GM21360 (cell line): ENCODE measurements at regions not wholly inside any gene's neighbourhood (a gene's known extent, or its start where the extent isn't known, plus 50 kb on each side); places are given as distances from the start of the nearest gene placed in this dataset.
A peak's percentile ranks its signal among the peaks of the same experiment; 100 is the strongest.

Experiments used
- ATAC-seq: cut with Tn5 transposase; IDR thresholded peaks from one replicate; pipeline ENCODE4 v1.9.1; 2021; ENCODE audit warnings: mild to moderate bottlenecking, moderate library complexity; ENCODE audit not compliant: unreplicated experiment

DNA sequence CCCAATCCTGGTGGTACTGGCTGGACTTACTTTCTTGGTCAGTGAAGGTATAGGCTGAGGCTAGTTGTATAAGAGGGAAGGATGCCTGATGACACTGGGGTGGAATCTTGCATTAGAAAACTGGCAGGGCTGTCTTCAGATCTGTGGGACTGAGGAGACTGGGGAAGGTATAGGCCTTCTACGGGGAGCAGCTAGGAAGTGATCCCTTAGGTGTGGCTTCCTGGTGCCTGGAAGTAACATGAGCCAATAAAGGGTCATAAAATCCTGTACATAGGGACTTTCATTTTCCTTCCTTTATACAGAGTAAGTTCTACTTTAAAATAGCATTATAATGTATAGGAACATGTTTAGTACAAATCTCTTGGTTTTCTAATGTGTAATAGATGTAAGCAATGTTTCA, 716.8 kb downstream of the LRFN5 start:
- ATAC-seq, result no peak

DNA sequence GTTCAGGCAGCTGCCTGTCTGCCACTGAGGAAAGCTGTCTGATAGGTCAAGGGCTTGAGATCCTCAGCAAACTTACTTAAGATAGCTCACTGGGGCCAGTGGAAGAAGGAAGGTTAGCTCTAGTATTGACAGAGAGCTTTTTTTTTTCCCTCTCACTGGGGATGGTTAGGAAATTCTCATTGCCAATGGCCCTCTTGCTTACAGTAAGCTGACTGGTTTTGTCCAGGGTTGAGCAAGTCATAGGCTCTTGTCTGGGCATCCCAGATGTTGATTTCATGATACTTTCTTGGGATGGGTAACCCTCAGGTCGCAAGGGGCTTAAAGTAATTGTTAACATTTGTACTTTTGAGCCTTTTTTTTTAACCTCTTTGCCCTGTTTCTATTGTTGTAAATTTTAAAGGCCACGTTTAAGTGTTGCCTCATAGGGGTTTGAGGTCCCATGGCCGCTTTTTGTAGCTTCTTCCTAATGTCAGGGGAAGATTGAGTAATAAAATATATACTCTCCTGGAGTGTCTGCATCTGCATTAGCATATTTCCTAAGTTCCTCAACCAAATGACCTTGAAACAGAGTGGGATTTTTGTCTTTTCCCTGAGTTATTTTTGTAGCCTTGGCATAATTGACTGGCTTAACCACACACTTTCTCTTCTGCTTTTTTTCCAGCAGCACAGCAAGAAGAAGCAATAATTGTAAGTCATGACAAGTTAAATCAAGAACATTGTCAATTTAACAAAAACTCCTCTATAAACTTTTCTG, 716.0 kb downstream of the LRFN5 start:
- ATAC-seq, result no peak

DNA sequence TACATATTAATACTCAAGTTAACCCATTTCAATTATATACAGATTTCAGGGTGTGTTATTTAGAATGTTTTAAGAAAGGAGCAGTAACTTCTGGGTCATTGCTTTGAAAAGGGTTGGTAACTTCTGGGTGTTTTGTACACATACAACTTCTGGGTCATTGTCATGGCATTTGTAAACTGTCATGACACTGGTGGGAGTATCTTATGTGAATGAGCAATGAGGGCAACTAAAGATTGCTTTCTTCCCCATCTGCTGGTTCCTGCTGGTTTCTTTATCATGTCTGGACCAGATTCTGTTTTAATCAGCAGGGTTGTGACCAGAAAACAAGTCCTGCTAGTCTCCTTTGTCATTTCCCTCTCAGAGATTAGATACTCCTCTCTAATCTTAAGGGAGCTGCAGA, 713.3 kb downstream of the LRFN5 start:
- no peak for ATAC-seq

DNA sequence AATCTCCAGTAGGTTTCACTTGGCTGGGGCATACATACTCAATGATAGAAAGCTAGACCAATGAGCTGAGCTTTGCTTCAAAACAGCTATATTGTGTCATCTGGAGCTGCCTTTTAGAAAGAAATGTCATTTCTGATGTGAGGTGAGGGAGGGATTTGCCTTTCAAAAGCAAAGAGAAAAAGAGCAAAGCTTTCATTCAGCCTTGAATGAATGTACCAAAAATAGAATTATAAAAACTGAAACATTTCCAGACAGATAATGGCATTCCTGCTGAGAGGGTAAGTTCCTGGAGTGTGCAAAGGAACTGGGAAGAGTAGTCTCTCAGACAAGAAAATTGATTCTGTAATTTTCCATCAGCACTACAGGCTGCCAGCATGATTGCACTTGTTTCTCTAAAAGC, 710.0 kb downstream of the LRFN5 start:
- no peak for ATAC-seq

GRCh38 chr14:42311876-42312275, 705.2 kb downstream of the LRFN5 start:
- no peak for ATAC-seq

DNA sequence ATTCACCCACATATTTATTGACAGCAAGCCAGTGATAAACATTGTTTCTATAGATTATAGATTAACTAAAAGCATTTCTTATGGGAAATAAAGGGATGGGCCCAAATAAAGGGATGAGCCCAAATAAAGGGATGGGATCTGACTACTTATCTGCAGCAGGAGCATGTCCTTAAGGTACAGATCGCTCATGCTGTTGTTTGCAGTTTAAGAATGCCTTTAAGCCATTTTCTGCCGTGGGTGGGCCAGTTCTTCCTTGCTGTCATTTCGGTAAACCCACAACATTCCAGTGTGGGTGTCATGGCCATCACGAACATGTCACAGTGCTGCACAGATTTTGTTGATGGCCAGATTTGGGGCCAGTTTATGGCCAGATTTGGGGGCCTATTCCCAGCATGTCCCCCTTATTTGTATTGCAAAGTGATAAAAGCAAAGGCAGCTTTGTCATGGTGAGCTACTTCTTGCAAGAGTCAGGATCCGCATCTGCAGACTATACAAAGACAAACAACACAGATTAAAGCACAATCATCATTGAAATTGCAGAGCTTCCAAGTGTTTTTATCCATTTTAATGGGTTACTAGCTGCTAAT, 700.7 kb downstream of the LRFN5 start:
- no peak for ATAC-seq

GRCh38 chr14:42299692-42300091, 693.0 kb downstream of the LRFN5 start:
- peak; percentile 96 for ATAC-seq

DNA sequence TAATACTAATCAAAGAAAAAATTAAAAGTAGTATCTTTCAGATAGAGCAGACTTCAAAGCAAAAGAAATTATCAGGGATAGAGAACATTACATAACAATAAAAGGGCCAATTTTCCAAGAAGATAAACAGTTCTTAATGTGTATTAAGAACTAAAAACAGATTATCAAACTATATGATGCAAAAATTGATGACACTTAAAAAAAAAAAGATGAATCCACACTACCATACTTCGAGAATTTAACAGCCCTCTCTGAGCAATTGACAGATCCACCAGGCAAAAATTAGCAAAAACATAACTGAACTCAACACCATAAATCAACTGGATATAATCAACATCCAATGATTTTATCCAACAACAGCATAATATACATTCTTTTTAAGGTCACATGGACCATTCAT, 686.5 kb downstream of the LRFN5 start:
- no peak for ATAC-seq

DNA sequence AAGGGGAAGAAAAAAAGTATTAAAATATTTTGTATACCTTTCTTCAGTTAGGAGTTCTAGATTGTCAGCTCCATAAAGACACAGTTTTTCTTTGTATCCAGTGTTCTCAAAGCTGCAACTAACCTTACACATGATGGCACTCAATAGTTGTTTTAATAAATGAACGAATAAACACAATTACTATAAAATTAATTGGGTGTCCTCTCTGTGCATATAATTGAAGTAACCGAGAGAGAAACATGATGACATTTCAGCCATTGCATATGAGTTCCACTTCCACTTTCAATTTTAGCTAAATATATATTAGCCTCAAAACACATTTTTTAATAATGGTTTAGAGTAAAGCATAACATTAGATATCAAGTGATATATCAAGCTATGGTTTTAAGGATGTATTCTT, 671.2 kb downstream of the LRFN5 start:
- no peak for ATAC-seq

DNA sequence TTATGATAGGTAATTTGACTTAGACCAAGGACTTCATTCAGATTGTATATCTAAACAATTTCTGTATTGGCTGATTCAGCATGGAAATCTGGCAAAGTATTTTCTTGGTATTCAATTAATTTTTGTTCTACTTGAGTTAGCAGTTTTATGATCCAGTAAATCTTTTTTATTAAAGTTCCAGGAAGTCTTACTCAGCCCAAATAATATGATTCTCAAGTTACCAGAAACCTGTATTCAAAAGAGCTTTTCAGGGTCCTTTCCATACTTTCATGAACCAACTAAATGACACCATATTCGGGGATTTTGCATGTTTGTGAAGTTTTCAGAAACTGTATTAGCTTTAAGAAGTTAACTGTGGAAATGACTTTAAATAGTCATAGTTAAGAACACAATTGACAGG, 662.6 kb downstream of the LRFN5 start:
- ATAC-seq, result no peak

- ATAC-seq, result no peak
These were observed 641.5 kb downstream of the LRFN5 start for GRCh38 chr14:42248131-42248530.

DNA sequence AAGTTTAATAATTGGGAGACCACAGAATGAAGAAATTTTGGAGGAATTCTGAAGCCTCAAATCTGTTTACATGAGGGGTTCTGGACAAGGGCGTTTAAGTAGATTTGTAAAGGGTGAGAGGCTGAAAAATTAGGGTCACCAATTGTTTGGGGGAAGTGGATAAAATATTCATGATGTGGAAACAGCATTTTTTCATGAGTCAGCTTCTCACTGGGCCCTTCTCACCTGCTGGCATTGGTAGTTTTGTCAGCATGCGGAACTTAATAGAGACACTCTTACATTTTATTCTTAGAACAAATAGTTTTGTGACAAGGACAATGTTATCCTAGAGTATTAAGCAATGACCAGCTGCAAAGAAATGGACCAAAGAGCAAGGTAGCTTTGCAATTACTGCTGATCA, 634.4 kb downstream of the LRFN5 start:
- no peak for ATAC-seq

DNA sequence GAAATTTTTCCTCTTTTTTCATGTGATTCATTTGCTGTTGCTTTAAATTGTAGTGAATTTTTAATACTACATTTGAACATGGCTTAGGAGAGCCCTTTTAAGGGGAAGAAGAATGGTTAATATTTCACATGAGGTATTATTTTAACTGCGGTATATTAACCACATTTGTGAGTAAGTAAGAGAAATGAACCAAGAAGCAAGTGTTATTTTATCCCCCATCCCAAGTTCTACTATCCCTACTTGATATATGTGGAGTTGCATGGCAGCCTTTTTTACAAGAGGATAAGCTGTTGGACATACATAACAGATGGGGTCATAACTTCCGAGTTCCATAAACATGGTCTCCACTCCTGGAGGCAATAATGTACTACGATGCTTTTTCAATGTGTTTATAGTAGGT, 623.3 kb downstream of the LRFN5 start:
- ATAC-seq, result no peak

DNA sequence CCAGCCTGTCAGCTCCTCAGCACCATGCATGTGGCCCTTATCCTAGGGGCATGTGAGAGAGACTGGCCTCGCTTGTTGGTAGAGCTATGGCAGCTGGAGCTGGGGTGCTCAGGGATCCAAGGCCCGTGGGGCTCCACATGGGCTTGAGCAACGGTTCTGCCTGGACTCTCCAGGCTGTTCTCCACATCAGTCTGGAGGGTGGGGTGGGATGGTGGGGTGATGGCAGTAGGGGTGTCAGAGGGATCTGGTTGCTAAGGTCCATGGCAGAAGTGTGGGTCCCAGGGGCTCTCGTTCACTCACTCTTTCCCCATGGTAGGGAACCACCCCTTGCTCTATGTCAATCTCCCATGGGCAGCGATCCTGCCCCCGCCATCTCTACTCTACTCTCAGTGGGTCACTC, 622.6 kb downstream of the LRFN5 start:
- no peak for ATAC-seq

GRCh38 chr14:42228611-42229010, 621.9 kb downstream of the LRFN5 start:
- no peak for ATAC-seq

DNA sequence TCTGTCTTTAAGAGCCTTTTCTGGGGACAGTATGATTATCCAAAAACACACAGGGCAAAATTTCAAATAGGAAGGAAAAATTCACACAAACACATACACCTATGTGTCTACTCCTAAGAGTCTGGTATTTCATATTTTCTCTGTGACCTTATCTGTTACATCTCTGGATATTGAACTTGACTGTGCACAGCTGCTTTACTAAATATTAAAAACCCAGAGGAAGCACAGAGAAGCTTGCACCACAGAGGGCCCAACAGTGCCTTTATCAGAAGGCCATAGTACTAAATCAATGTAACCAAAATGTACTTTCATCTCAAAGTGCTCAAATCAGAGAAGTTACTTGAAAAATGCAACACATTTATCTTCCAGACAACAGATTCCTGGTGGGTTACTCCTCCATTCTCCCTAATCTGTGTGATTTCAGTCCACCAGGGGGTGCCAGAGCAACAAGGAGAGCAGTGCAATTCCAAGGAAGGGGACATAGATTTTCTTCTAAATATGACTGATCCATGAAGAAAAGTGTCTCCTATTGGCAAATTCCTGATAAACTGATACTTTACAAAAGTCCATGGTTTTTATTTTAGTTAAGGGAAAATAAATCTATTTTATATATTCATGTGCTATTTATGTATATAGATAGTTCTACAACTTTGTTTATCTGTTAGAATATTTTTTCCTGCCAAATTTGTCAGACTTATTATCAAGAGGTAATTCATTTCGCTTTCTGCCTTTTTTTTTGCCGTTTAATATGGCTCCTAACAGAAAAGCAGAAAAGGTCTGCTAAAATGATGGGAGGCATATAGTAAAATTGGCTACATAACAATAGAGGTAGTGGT, 617.6 kb downstream of the LRFN5 start:
- ATAC-seq, result no peak

GRCh38 chr14:42222924-42223471, 616.3 kb downstream of the LRFN5 start:
- peak; percentile 91 for ATAC-seq

GRCh38 chr14:42214981-42215491, 608.4 kb downstream of the LRFN5 start:
- ATAC-seq, result no peak

DNA sequence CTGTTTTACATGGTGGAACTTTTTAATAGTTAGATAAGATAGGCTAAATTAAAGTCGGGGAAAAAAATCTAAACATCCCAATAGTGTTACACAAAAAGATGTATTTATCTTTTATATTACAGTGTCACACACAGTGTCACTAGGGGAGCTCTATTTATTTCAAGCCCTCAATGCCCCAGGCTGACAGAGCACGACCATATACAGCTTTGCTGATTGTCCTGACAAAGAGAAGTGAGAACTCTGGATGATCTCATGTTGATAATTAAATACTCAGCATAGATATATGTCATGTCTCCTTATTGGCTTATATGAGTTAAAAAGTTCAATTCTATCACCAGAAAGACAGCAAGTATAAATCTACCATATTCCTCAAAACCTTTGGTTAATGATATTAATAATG, 594.3 kb downstream of the LRFN5 start:
- no peak for ATAC-seq

DNA sequence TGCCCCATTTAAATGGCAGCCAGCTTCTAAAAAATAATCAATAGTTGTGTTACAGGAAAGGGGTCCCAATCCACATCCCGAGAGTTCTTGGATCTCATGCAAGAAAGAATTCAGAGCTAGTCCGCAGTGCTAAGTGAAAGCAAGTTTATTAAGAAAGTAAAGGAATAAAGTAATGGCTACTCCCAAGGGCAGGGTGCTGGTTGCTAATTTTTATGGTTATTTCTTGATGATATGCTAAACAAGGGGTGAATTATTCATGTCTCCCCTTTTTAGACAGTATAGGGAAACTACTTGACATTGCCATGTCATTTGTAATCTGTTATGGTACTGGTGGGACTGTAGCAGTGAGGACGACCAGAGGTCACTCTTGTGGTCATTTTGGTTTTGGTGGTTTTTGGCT, 591.3 kb downstream of the LRFN5 start:
- no peak for ATAC-seq
